A549 (cell line): ENCODE measurements at regions not wholly inside any gene's neighbourhood (a gene's known extent, or its start where the extent isn't known, plus 50 kb on each side); places are given as distances from the start of the nearest gene placed in this dataset.

Experiments
- ATAC-seq, 2 experiments: fragments of 200-7000 bp in 1 of 2; fragments of >200 bp in 1 of 2; cut with Nextera tagmentation in 1 of 2; cut with Tn5 transposase in 1 of 2; 3 replicates each; pipeline versions ENCODE4 v1.8.0 to v1.9.1; 2018 to 2020; ENCODE audit warnings: mild to moderate bottlenecking in 1 of 2, moderate library complexity in 1 of 2
- CTCF ChIA-PET: fragments of 300-600 bp; sonication (Branson Sonifier 250); formaldehyde crosslinking; extraction: SDS; loops from one replicate; lab custom pipeline; 2021; ENCODE audit warnings: antibody characterized with exemption, inconsistent platforms; lab: Yijun Ruan, JAX
- POLR2A ChIA-PET: fragments of 350-600 bp; formaldehyde crosslinking; extraction: SDS; loops from one replicate; lab custom pipeline; 2021; ENCODE audit warnings: antibody characterized with exemption, inconsistent platforms; lab: Yijun Ruan, JAX
- DNase-seq, 2 experiments: peaks; one replicate each; pipeline versions ENCODE4 v3.0.0 to v3.0.0-alpha.2; 2011 to 2016; ENCODE audit warnings: low read depth in 1 of 2, low spot score in 1 of 2
- FAIRE-seq: peaks from 2 replicates; lab custom pipeline; 2011; peaks lifted over from hg19 to GRCh38; lab: Jason Lieb, UNC
- H3K27ac ChIP-seq, 2 experiments: fragments of >200 bp; sonication (Bioruptor Twin); formaldehyde crosslinking; 3 replicates each; pipeline ENCODE4 v1.5.1; 2016 to 2017
- H3K4me1 ChIP-seq: fragments of >200 bp; sonication (Bioruptor Twin); formaldehyde crosslinking; 3 replicates; pipeline ENCODE4 v1.6.1; 2016
- H3K4me2 ChIP-seq: fragments of >200 bp; sonication (Bioruptor Twin); formaldehyde crosslinking; 3 replicates; pipeline ENCODE4 v1.6.1; 2016
- H3K4me3 ChIP-seq: fragments of >200 bp; sonication (Bioruptor Twin); formaldehyde crosslinking; 3 replicates; pipeline ENCODE4 v1.5.1; 2016
- H3K9me3 ChIP-seq: fragments of >200 bp; sonication (Bioruptor Twin); formaldehyde crosslinking; 3 replicates; pipeline ENCODE4 v1.6.1; 2016
- CBX2 ChIP-seq: fragments of 200-600 bp; sonication (generic); IDR thresholded peaks from 2 replicates; pipeline ENCODE4 v1.6.1; 2016; ENCODE audit warnings: low read depth, mild to moderate bottlenecking, borderline replicate concordance
- CEBPB ChIP-seq, 2 experiments: fragments of >200 bp in 1 of 2; sonication (Bioruptor Twin) in 1 of 2; formaldehyde crosslinking in 1 of 2; IDR thresholded peaks; 2 replicates each; pipeline ENCODE4 v1.6.1; 2012 to 2016
- CHD2 ChIP-seq: fragments of 150-350 bp; IDR thresholded peaks from 2 replicates; pipeline ENCODE4 v1.6.1; 2014; ENCODE audit warnings: low read length; ENCODE audit not compliant: partially characterized antibody
- CTCF ChIP-seq: fragments of >200 bp; sonication (Bioruptor Twin); formaldehyde crosslinking; IDR thresholded peaks from 3 replicates; pipeline ENCODE4 v1.5.1; 2016
- EHF ChIP-seq: fragments of 250-450 bp; sonication (Bioruptor Pico); IDR thresholded peaks from 2 replicates; pipeline ENCODE4 v1.5.0; 2020; ENCODE audit warnings: mild to moderate bottlenecking
- ESRRA ChIP-seq: fragments of 150-350 bp; IDR thresholded peaks from 2 replicates; pipeline ENCODE4 v1.6.1; 2014; ENCODE audit warnings: mild to moderate bottlenecking, low read length, borderline replicate concordance
- FOSB ChIP-seq: fragments of 250-450 bp; sonication (Bioruptor Pico); IDR thresholded peaks from 2 replicates; pipeline ENCODE4 v1.5.0; 2020; ENCODE audit warnings: mild to moderate bottlenecking, moderate library complexity
- HDAC2 ChIP-seq: fragments of 200-600 bp; sonication (generic); IDR thresholded peaks from 2 replicates; pipeline ENCODE4 v1.6.1; 2016
- HEYL ChIP-seq: fragments of 250-450 bp; sonication (Bioruptor Pico); IDR thresholded peaks from 2 replicates; pipeline ENCODE4 v1.8.0; 2021; ENCODE audit warnings: mild to moderate bottlenecking, moderate library complexity
- HOXA7 ChIP-seq: fragments of 250-450 bp; sonication (Bioruptor Pico); IDR thresholded peaks from 2 replicates; pipeline ENCODE4 v1.5.0; 2020; ENCODE audit warnings: mild to moderate bottlenecking, moderate library complexity
- HOXB5 ChIP-seq: fragments of 250-450 bp; sonication (Bioruptor Pico); IDR thresholded peaks from 2 replicates; pipeline ENCODE4 v1.5.0; 2020; ENCODE audit warnings: mild to moderate bottlenecking, moderate library complexity
- JUNB ChIP-seq: fragments of >200 bp; sonication (Bioruptor Twin); formaldehyde crosslinking; IDR thresholded peaks from 2 replicates; pipeline ENCODE4 v1.6.1; 2016
- KDM1A ChIP-seq: fragments of 200-600 bp; sonication (generic); IDR thresholded peaks from 2 replicates; pipeline ENCODE4 v1.6.1; 2016; ENCODE audit warnings: low read depth, mild to moderate bottlenecking
- MAX ChIP-seq: IDR thresholded peaks from 2 replicates; pipeline ENCODE4 v1.6.1; 2012
- NPAS2 ChIP-seq: fragments of 250-450 bp; sonication (Bioruptor Pico); IDR thresholded peaks from 2 replicates; pipeline ENCODE4 v1.8.0; 2022; ENCODE audit warnings: mild to moderate bottlenecking, moderate library complexity, borderline replicate concordance
- NR3C1 ChIP-seq: fragments of >200 bp; sonication (Bioruptor Twin); formaldehyde crosslinking; IDR thresholded peaks from 3 replicates; pipeline ENCODE4 v1.6.1; 2017
- PBX3 ChIP-seq: IDR thresholded peaks from 2 replicates; pipeline ENCODE4 v1.6.1; 2012
- REST ChIP-seq: fragments of 200-600 bp; sonication (generic); IDR thresholded peaks from 2 replicates; pipeline ENCODE4 v1.6.1; 2016; ENCODE audit warnings: antibody characterized with exemption, mild to moderate bottlenecking, moderate library complexity
- RNF2 ChIP-seq: fragments of 200-600 bp; sonication (generic); IDR thresholded peaks from 2 replicates; pipeline ENCODE4 v1.6.1; 2016; ENCODE audit warnings: low read depth, mild to moderate bottlenecking, antibody characterized with exemption, moderate library complexity, borderline replicate concordance
- TFCP2L1 ChIP-seq: fragments of 250-450 bp; sonication (Bioruptor Pico); IDR thresholded peaks from 2 replicates; pipeline ENCODE4 v1.5.0; 2021; ENCODE audit warnings: mild to moderate bottlenecking
- WGBS: methylation state at CpG from one replicate; pipeline ENCODE4 v1.1.6; 2017; ENCODE audit errors: missing lambda C conversion rate; 5-methylcytosine and 5-hydroxymethylcytosine counted together

GRCh38 chrX:97704881-97705280 lies 821.2 kb downstream of the RPA4 start (continued):
- TF ChIP-seq NPAS2 (no peak), NR3C1 (no peak), HDAC2 (no peak)

- POLR2A ChIA-PET, result no interaction called here
- CTCF ChIA-PET, result no interaction called here
- H3K4me2 ChIP-seq, result no peak overlapping the region
- FAIRE-seq (no peak), ATAC-seq (no peak), DNase-seq (no peak)
- no peaks in the 10 kb centered on the region for H3K4me1 ChIP-seq
- TF ChIP-seq HOXB5 (CRISPR knock-in tag) (no peak), CEBPB (IDR thresholded peaks at IDR 0.05) (no peak), MAX (no peak)
- no peak overlapping the region for H3K27ac ChIP-seq
- no peak overlapping the region for H3K4me3 ChIP-seq
- no peaks in the 10 kb centered on the region; the same call in 2 of the 3 replicates for H3K9me3 ChIP-seq
- 31% methylated on average over 2 of the region's 2 CpGs for WGBS
Measured at GRCh38 chrX:97705936-97706335, 822.2 kb downstream of the RPA4 start.

- ATAC-seq, result no peak
Measured at GRCh38 chrX:97714072-97714471, 830.4 kb downstream of the RPA4 start.

More at GRCh38 chrX:97714072-97714471, 830.4 kb downstream of the RPA4 start:
- ChIA-PET CTCF (no interaction called here), POLR2A (no interaction called here)
- TF ChIP-seq HDAC2, result no peak
- no peak for TF ChIP-seq FOSB
- no peak for TF ChIP-seq EHF (CRISPR knock-in tag)
- no peak for TF ChIP-seq NR3C1
- TF ChIP-seq HOXA7 (CRISPR knock-in tag), result no peak
- no peak for TF ChIP-seq CHD2
- no peak for TF ChIP-seq RNF2
- no peak for TF ChIP-seq REST
- no peak for TF ChIP-seq ESRRA
- no peak for TF ChIP-seq HEYL (CRISPR knock-in tag)
- no peak for TF ChIP-seq CBX2
- TF ChIP-seq TFCP2L1 (CRISPR knock-in tag), result no peak
- no peak for TF ChIP-seq KDM1A
- TF ChIP-seq PBX3, result no peak
- no peak for TF ChIP-seq HOXB5 (CRISPR knock-in tag)
- TF ChIP-seq NPAS2, result no peak
- no peak for TF ChIP-seq CTCF
- no peak for TF ChIP-seq JUNB
- Histone ChIP-seq H3K4me1 (no peaks in the 10 kb centered on the region), H3K4me2 (no peak overlapping the region), H3K4me3 (no peak overlapping the region), H3K27ac (no peak overlapping the region), H3K9me3 (no peaks in the 10 kb centered on the region)
- DNase-seq (no peak), FAIRE-seq (no peak)
